HG02840 (cell line): ENCODE measurements at regions not wholly inside any gene's neighbourhood (a gene's known extent, or its start where the extent isn't known, plus 50 kb on each side); places are given as distances from the start of the nearest gene placed in this dataset.
A peak's percentile ranks its signal among the peaks of the same experiment; 100 is the strongest.
"Not testable (repeated sequence)": the region's sequence is repeated elsewhere in the genome, so short reads cannot be mapped to it uniquely, and the experiment has no call there.

Experiments used
- ATAC-seq: cut with Tn5 transposase; IDR thresholded peaks from one replicate; pipeline ENCODE4 v1.9.1; 2021; ENCODE audit warnings: mild to moderate bottlenecking, moderate library complexity, moderate number of reproducible peaks; ENCODE audit not compliant: unreplicated experiment, low FRiP score

DNA sequence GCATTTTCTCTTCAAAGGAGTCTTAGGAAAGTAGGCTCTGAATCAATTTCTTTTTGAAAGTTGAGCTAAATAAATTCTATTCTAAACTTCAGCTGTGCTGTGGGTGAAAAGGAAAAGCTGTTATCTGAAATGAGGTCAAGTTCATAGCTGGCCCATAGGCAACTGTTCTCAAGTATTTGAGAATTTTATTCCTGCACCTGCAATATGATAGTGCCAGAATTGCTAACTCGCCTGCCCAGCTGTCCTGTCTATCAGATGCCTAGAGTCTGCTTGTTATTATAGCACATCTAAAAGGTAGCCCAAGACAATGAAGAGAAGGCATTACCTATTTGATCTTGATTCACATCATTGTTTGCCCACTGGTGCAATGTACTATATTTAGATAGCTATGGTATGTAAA is 798.7 kb downstream of the DIPK2A start:
- ATAC-seq = no peak

GRCh38 chr3:144770915-144771351 is 799.3 kb downstream of the DIPK2A start:
- no peak for ATAC-seq

GRCh38 chr3:144771381-144771870 is 799.8 kb downstream of the DIPK2A start:
- no peak for ATAC-seq

DNA sequence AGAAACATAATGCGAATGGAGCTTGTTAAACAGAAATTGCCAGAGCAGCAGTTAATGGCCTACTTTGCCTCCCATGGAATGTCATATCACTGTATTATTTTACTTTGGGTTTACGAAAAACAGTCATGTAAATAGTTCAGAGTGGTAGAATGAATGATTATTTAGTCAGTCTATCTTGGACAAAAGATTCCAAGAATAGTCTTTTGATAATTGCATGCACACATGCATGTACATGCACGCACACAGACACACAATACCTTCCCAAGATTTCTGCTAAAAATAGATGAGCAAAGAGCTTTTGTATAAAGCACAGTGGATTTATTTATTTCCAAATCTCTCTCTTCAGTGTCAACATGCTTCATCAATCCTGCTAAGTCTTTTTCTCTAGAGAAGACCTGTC is 800.7 kb downstream of the DIPK2A start:
- ATAC-seq = no peak

GRCh38 chr3:144773350-144773749 is 801.7 kb downstream of the DIPK2A start:
- no peak for ATAC-seq

DNA sequence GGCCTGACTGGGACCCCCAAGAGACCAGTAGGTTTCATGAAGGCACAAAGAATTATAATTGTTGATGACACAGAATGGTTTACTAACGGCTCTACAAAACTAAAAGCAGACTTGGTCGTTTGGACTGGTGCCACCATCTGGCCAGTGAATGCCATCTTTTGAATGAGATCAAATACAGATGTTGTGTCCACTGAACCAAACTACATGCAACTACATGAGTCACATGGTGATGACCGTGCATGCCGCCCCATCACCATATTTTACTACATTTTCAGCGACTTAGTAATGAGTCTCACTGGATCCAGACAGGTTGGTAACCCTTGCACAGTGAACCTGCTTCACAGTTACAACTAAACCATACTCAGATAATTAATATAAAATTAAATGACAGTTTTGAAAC is 803.3 kb downstream of the DIPK2A start:
- no peak for ATAC-seq

- no peak for ATAC-seq
These were observed 803.9 kb downstream of the DIPK2A start for GRCh38 chr3:144775551-144775950.

DNA sequence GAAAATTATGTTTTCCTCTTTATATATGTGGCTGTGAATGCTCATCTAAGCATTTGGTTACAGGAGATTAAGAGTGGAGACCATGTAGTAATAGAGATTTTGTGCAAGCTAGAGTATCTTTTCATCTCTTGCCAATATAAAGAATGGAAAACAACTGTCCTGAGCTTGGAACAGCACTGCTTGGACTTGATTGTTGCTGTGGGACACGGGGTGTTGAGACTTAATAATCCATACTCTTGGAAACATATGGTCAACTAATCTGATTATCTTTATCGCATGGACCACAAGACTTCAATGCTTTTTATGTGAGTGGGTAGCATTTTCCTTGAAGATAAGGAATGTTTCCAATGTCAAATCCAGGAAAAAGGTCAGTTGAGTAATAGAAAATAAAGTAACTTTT is 806.3 kb downstream of the DIPK2A start:
- ATAC-seq = no peak

DNA sequence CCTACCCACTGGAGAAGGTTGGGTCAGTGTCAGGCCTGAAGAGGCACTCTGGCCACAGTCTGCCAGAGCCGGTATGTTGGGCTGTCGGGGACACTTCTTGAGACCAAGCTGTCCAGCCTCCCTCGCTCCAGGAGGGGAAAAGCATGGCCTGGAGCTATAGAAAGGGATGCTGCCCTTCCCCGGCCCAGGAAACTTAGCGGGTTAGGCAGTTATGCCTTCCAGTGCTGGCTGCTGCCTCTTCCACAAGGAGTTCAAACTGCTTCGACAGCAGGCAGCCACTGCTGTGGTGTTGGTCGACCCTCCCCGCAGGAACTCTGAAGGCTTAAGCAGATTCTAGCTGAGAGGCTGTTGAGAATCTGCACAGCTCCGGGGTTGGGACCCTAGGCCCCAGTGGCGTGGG is 819.4 kb downstream of the DIPK2A start:
- no peak for ATAC-seq

GRCh38 chr3:144801890-144802289 is 830.3 kb downstream of the DIPK2A start:
- ATAC-seq = no peak

DNA sequence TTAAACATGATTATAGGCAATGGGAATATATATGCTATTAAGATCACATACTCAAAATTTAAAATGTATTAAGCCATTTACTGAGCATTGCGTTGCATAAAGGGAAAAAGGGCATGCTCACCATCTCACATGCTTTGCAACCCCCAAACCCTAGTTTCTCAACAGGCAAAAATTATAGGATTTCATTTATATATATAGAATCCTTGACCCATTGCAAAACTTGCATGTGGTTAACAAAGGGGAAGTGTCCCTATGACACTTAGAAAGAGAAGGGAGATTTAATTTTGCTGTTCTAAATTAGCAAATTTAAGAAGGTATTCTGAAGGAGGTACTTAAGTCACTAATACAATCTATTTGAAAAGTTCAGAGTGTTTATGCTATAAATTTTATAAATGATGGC is 837.8 kb downstream of the DIPK2A start:
- ATAC-seq = no peak

- ATAC-seq = peak; percentile 62
These were observed 838.5 kb downstream of the DIPK2A start for GRCh38 chr3:144810160-144810559.

- no peak for ATAC-seq
These were observed 844.0 kb downstream of the DIPK2A start for GRCh38 chr3:144815655-144816054.

- ATAC-seq = no peak
These were observed 844.7 kb downstream of the DIPK2A start for GRCh38 chr3:144816323-144816722.

GRCh38 chr3:144818973-144819372 is 847.4 kb downstream of the DIPK2A start:
- no peak for ATAC-seq

- ATAC-seq = not testable (repeated sequence)
These were observed 848.6 kb downstream of the DIPK2A start for GRCh38 chr3:144820232-144820631.

DNA sequence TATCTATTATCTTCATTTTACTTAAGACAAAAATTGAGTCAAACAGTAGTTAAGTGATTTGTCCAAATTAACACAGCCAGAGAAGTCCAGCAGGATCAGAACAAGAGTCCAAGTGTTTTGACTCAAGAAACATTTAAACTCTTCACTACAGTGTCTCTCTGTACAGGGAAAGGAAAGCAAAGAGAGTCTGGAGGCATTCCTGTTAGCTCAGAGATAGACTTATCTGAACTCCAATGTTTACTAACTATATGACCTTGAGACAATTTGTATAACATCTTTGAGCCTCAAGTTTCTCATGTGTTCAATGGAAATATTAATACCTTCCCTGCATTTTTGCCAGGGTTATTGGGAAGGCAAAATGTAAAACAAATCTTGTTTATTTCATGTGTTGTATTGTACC is 849.1 kb downstream of the DIPK2A start:
- no peak for ATAC-seq

- no peak for ATAC-seq
These were observed 850.0 kb downstream of the DIPK2A start for GRCh38 chr3:144821583-144821982.

DNA sequence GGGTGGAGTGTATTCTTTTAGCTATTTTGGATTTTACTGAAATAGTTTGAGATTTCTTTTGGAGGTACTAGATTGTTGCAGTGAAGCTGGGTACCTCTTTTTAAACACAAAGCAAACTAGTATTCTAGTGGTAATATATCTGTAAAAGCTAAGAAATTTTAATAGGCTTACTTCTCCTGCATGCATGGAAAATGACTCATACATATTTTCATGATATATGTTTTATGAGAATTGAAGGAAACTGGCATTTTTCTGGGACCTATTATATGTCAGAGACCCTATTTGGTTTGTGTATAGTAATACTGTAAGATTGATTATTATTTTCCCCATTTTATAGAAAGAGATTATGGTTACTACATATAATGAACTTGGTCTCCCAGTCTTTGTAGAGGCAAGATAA is 851.0 kb downstream of the DIPK2A start:
- ATAC-seq = no peak

- ATAC-seq = no peak
These were observed 860.5 kb downstream of the DIPK2A start for GRCh38 chr3:144831955-144832716.

GRCh38 chr3:144839991-144840390 is 868.4 kb downstream of the DIPK2A start:
- ATAC-seq = no peak

- no peak for ATAC-seq
These were observed 869.2 kb downstream of the DIPK2A start for GRCh38 chr3:144840866-144841265.
